GM23338 (cell line): ENCODE measurements at regions not wholly inside any gene's neighbourhood (a gene's known extent, or its start where the extent isn't known, plus 50 kb on each side); places are given as distances from the start of the nearest gene placed in this dataset.

Source experiments
- ATAC-seq: fragments of 200-7000 bp; cut with Tn5 transposase; 3 replicates; pipeline ENCODE4 v1.9.1; 2020
- DNase-seq: peaks from one replicate; pipeline ENCODE4 v3.0.0-alpha.2; 2015; ENCODE audit warnings: low spot score
- H2AFZ ChIP-seq: fragments of 200-600 bp; sonication (generic); 2 replicates; pipeline ENCODE4 v1.8.0; 2016; ENCODE audit warnings: antibody characterized with exemption, mild to moderate bottlenecking, moderate library complexity
- H3F3A ChIP-seq: fragments of 200-600 bp; sonication (generic); replicated peaks from 2 replicates; pipeline ENCODE4 v1.8.0; 2017; ENCODE audit warnings: antibody characterized with exemption, mixed run types, low read depth
- H3K27ac ChIP-seq: fragments of 200-600 bp; sonication (generic); 2 replicates; pipeline ENCODE4 v1.6.1; 2016; ENCODE audit warnings: low read depth
- H3K27me3 ChIP-seq: fragments of 200-600 bp; sonication (generic); 2 replicates; pipeline ENCODE4 v1.8.0; 2016; ENCODE audit warnings: mild to moderate bottlenecking, mixed run types, moderate library complexity; ENCODE audit not compliant: insufficient read depth
- H3K36me3 ChIP-seq: fragments of 200-600 bp; sonication (generic); 2 replicates; pipeline ENCODE4 v1.8.0; 2016; ENCODE audit warnings: mild to moderate bottlenecking; ENCODE audit not compliant: insufficient read depth
- H3K4me1 ChIP-seq: fragments of 200-600 bp; sonication (generic); 2 replicates; pipeline ENCODE4 v1.8.0; 2016; ENCODE audit warnings: mild to moderate bottlenecking, moderate library complexity; ENCODE audit not compliant: insufficient read depth
- H3K4me2 ChIP-seq: fragments of 200-600 bp; sonication (generic); 2 replicates; pipeline ENCODE4 v1.7.1; 2017; ENCODE audit warnings: mixed run types
- H3K4me3 ChIP-seq: fragments of 200-600 bp; sonication (generic); 2 replicates; pipeline ENCODE4 v1.6.1; 2016; ENCODE audit warnings: mixed run types
- H3K79me2 ChIP-seq: fragments of 200-600 bp; sonication (generic); replicated peaks from 2 replicates; pipeline ENCODE4 v1.8.0; 2017; ENCODE audit warnings: mild to moderate bottlenecking; ENCODE audit not compliant: insufficient read depth
- H3K9me2 ChIP-seq: fragments of 200-600 bp; sonication (generic); 2 replicates; pipeline ENCODE4 v1.8.0; 2017; ENCODE audit not compliant: insufficient read depth
- H4K20me1 ChIP-seq: fragments of 200-600 bp; sonication (generic); replicated peaks from 2 replicates; pipeline ENCODE4 v1.8.0; 2017; ENCODE audit warnings: mild to moderate bottlenecking; ENCODE audit not compliant: insufficient read depth
- H3K27ac Mint-ChIP-seq: 2 replicates; pipeline ENCODE4 v1.8.0; 2020; ENCODE audit warnings: inconsistent platforms, mild to moderate bottlenecking, moderate library complexity, mixed read lengths
- H3K27me3 Mint-ChIP-seq: 3 replicates; pipeline ENCODE4 v1.8.0; 2022; ENCODE audit warnings: low read depth, mild to moderate bottlenecking, moderate library complexity, mixed read lengths, inconsistent platforms; ENCODE audit not compliant: insufficient read depth, poor library complexity
- H3K36me3 Mint-ChIP-seq: 3 replicates; pipeline ENCODE4 v1.8.0; 2021; ENCODE audit warnings: low read depth, mild to moderate bottlenecking, inconsistent platforms, moderate library complexity, mixed read lengths
- H3K4me1 Mint-ChIP-seq: 3 replicates; pipeline ENCODE4 v1.8.0; 2020; ENCODE audit warnings: mild to moderate bottlenecking, inconsistent platforms, mixed read lengths
- H3K4me3 Mint-ChIP-seq: 3 replicates; pipeline ENCODE4 v1.8.0; 2021; ENCODE audit warnings: moderate library complexity, mild to moderate bottlenecking, inconsistent platforms, mixed read lengths
- H3K9me3 Mint-ChIP-seq: 3 replicates; pipeline ENCODE4 v1.8.0; 2020; ENCODE audit warnings: moderate library complexity, mild to moderate bottlenecking, inconsistent platforms, mixed read lengths
- CREB1 ChIP-seq: fragments of 250-450 bp; sonication (Bioruptor Pico); IDR thresholded peaks from 2 replicates; pipeline ENCODE4 v1.5.0; 2020; ENCODE audit warnings: low read depth, mild to moderate bottlenecking, moderate library complexity
- EZH2 ChIP-seq: fragments of 200-600 bp; sonication (generic); IDR thresholded peaks from one replicate; pipeline ENCODE4 v1.8.0; 2017; ENCODE audit warnings: antibody characterized with exemption, mild to moderate bottlenecking, low read depth; ENCODE audit not compliant: unreplicated experiment
- EZH2phosphoT487 ChIP-seq: fragments of 200-600 bp; sonication (generic); IDR thresholded peaks from one replicate; pipeline ENCODE4 v1.8.1; 2018; ENCODE audit warnings: antibody characterized with exemption; ENCODE audit not compliant: unreplicated experiment
- JUNB ChIP-seq: IDR thresholded peaks from one replicate; pipeline ENCODE4 v1.6.1; 2016; ENCODE audit warnings: antibody characterized with exemption; ENCODE audit not compliant: unreplicated experiment
- NANOG ChIP-seq: IDR thresholded peaks from 2 replicates; pipeline ENCODE4 v1.6.1; 2016; ENCODE audit warnings: antibody characterized with exemption, borderline replicate concordance
- POLR2AphosphoS5 ChIP-seq: IDR thresholded peaks from 2 replicates; pipeline ENCODE4 v1.6.1; 2016; ENCODE audit warnings: antibody characterized with exemption, low read depth
- STAT1 ChIP-seq: IDR thresholded peaks from one replicate; pipeline ENCODE4 v1.6.1; 2016; ENCODE audit warnings: antibody characterized with exemption; ENCODE audit not compliant: unreplicated experiment
- ZNF114 ChIP-seq: fragments of 250-450 bp; sonication (Bioruptor Pico); IDR thresholded peaks from 2 replicates; pipeline ENCODE4 v1.5.0; 2020; ENCODE audit warnings: mild to moderate bottlenecking, moderate library complexity
- ZNF331 ChIP-seq: fragments of 250-450 bp; sonication (Bioruptor Pico); IDR thresholded peaks from 2 replicates; pipeline ENCODE4 v1.5.0; 2020; ENCODE audit warnings: low read depth, mild to moderate bottlenecking, moderate library complexity
- TF ChIP-seq, protein P1 (sequence below): IDR thresholded peaks from one replicate; pipeline ENCODE4 v1.6.1; 2018; ENCODE audit warnings: antibody characterized with exemption; ENCODE audit not compliant: unreplicated experiment
- TF ChIP-seq, protein P2 (sequence below): IDR thresholded peaks from 2 replicates; pipeline ENCODE4 v1.6.1; 2016; ENCODE audit warnings: antibody characterized with exemption
- TF ChIP-seq, protein P3 (sequence below): fragments of 250-450 bp; sonication (Bioruptor Pico); IDR thresholded peaks from 2 replicates; pipeline ENCODE4 v1.5.0; 2020; ENCODE audit warnings: mild to moderate bottlenecking, moderate library complexity
- TF ChIP-seq, protein P4 (sequence below), 2 experiments: fragments of 200-600 bp in 1 of 2; sonication (generic) in 1 of 2; conservative IDR thresholded peaks; 2 replicates each; pipeline versions ENCODE4 v1.5.1 to v1.6.1; 2016 to 2017; ENCODE audit warnings: antibody characterized with exemption in 2 of 2, low read depth in 2 of 2, mild to moderate bottlenecking in 2 of 2, moderate library complexity in 1 of 2

DNA sequence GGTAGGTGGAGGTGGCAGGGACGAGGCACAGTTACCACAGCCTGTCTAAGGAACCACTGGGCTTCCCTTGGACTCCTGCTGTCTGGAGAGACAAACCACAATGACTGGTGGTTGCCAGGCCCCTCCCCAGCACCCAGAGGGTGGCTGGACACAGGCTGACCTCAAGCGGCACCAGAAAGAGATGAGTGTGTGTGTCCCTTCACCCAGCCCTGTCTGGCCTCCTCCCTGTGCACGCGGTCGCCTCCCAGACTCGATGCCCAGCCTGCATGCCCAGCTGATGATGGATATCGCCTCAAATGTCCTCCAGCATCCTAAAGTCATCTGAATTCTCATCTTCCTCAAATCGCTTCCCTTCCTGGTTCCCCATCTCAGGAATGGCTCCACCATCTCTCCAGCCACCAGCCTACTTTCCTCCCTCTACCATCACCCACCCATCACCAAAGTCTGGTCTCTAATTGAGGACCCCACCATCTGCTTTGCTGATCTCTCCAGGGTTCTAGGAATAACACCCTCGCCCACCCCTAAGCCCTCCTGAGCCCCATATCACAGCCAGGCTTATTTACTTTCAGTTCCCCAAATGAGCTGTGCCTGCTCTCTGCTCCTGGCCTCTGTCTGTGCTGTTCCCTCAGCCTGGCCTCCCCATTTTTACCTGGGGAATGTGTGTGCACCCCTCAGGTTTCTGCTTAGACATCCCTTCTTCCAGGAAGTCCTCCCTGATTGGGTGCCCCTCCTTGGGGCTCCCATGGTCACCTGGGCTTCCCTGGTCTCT, 52.5 kb upstream of the GGTA1 start:
- Histone ChIP-seq H3F3A (no peaks in the 10 kb centered on the region), H4K20me1 (no peaks in the 10 kb centered on the region), H3K4me3 (no peak overlapping the region), H3K79me2 (no peaks in the 10 kb centered on the region), H3K9me2 (no peaks in the 10 kb centered on the region), H3K36me3 (no peaks in the 10 kb centered on the region), H2AFZ (no peak overlapping the region), H3K4me2 (no peak overlapping the region), H3K4me1 (no peaks in the 10 kb centered on the region), H3K27ac (no peak overlapping the region), H3K27me3 (peaks cover 14% of the 10 kb centered on the region; the same call in 1 of the 2 replicates)
- DNase-seq (no peak), ATAC-seq (no peak)
- no peak overlapping the region for H3K27ac Mint-ChIP-seq
- TF ChIP-seq EZH2phosphoT487 (no peak), ZNF114 (CRISPR knock-in tag) (no peak), STAT1 (no peak), CREB1 (CRISPR knock-in tag) (no peak), NANOG (no peak), JUNB (no peak), POLR2AphosphoS5 (no peak), EZH2 (no peak), ZNF331 (no peak)
- TF ChIP-seq, protein P1, sequence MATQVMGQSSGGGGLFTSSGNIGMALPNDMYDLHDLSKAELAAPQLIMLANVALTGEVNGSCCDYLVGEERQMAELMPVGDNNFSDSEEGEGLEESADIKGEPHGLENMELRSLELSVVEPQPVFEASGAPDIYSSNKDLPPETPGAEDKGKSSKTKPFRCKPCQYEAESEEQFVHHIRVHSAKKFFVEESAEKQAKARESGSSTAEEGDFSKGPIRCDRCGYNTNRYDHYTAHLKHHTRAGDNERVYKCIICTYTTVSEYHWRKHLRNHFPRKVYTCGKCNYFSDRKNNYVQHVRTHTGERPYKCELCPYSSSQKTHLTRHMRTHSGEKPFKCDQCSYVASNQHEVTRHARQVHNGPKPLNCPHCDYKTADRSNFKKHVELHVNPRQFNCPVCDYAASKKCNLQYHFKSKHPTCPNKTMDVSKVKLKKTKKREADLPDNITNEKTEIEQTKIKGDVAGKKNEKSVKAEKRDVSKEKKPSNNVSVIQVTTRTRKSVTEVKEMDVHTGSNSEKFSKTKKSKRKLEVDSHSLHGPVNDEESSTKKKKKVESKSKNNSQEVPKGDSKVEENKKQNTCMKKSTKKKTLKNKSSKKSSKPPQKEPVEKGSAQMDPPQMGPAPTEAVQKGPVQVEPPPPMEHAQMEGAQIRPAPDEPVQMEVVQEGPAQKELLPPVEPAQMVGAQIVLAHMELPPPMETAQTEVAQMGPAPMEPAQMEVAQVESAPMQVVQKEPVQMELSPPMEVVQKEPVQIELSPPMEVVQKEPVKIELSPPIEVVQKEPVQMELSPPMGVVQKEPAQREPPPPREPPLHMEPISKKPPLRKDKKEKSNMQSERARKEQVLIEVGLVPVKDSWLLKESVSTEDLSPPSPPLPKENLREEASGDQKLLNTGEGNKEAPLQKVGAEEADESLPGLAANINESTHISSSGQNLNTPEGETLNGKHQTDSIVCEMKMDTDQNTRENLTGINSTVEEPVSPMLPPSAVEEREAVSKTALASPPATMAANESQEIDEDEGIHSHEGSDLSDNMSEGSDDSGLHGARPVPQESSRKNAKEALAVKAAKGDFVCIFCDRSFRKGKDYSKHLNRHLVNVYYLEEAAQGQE, result no peak
- TF ChIP-seq, protein P2, sequence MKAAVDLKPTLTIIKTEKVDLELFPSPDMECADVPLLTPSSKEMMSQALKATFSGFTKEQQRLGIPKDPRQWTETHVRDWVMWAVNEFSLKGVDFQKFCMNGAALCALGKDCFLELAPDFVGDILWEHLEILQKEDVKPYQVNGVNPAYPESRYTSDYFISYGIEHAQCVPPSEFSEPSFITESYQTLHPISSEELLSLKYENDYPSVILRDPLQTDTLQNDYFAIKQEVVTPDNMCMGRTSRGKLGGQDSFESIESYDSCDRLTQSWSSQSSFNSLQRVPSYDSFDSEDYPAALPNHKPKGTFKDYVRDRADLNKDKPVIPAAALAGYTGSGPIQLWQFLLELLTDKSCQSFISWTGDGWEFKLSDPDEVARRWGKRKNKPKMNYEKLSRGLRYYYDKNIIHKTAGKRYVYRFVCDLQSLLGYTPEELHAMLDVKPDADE, result no peak
- TF ChIP-seq, protein P3, sequence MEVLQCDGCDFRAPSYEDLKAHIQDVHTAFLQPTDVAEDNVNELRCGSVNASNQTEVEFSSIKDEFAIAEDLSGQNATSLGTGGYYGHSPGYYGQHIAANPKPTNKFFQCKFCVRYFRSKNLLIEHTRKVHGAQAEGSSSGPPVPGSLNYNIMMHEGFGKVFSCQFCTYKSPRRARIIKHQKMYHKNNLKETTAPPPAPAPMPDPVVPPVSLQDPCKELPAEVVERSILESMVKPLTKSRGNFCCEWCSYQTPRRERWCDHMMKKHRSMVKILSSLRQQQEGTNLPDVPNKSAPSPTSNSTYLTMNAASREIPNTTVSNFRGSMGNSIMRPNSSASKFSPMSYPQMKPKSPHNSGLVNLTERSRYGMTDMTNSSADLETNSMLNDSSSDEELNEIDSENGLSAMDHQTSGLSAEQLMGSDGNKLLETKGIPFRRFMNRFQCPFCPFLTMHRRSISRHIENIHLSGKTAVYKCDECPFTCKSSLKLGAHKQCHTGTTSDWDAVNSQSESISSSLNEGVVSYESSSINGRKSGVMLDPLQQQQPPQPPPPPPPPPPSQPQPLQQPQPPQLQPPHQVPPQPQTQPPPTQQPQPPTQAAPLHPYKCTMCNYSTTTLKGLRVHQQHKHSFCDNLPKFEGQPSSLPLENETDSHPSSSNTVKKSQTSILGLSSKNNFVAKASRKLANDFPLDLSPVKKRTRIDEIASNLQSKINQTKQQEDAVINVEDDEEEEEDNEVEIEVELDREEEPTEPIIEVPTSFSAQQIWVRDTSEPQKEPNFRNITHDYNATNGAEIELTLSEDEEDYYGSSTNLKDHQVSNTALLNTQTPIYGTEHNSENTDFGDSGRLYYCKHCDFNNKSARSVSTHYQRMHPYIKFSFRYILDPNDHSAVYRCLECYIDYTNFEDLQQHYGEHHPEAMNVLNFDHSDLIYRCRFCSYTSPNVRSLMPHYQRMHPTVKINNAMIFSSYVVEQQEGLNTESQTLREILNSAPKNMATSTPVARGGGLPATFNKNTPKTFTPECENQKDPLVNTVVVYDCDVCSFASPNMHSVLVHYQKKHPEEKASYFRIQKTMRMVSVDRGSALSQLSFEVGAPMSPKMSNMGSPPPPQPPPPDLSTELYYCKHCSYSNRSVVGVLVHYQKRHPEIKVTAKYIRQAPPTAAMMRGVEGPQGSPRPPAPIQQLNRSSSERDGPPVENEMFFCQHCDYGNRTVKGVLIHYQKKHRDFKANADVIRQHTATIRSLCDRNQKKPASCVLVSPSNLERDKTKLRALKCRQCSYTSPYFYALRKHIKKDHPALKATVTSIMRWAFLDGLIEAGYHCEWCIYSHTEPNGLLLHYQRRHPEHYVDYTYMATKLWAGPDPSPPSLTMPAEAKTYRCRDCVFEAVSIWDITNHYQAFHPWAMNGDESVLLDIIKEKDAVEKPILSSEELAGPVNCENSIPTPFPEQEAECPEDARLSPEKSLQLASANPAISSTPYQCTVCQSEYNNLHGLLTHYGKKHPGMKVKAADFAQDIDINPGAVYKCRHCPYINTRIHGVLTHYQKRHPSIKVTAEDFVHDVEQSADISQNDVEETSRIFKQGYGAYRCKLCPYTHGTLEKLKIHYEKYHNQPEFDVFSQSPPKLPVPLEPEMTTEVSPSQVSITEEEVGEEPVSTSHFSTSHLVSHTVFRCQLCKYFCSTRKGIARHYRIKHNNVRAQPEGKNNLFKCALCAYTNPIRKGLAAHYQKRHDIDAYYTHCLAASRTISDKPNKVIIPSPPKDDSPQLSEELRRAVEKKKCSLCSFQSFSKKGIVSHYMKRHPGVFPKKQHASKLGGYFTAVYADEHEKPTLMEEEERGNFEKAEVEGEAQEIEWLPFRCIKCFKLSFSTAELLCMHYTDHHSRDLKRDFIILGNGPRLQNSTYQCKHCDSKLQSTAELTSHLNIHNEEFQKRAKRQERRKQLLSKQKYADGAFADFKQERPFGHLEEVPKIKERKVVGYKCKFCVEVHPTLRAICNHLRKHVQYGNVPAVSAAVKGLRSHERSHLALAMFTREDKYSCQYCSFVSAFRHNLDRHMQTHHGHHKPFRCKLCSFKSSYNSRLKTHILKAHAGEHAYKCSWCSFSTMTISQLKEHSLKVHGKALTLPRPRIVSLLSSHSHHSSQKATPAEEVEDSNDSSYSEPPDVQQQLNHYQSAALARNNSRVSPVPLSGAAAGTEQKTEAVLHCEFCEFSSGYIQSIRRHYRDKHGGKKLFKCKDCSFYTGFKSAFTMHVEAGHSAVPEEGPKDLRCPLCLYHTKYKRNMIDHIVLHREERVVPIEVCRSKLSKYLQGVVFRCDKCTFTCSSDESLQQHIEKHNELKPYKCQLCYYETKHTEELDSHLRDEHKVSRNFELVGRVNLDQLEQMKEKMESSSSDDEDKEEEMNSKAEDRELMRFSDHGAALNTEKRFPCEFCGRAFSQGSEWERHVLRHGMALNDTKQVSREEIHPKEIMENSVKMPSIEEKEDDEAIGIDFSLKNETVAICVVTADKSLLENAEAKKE (CRISPR knock-in tag), result no peak
- TF ChIP-seq, protein P4, sequence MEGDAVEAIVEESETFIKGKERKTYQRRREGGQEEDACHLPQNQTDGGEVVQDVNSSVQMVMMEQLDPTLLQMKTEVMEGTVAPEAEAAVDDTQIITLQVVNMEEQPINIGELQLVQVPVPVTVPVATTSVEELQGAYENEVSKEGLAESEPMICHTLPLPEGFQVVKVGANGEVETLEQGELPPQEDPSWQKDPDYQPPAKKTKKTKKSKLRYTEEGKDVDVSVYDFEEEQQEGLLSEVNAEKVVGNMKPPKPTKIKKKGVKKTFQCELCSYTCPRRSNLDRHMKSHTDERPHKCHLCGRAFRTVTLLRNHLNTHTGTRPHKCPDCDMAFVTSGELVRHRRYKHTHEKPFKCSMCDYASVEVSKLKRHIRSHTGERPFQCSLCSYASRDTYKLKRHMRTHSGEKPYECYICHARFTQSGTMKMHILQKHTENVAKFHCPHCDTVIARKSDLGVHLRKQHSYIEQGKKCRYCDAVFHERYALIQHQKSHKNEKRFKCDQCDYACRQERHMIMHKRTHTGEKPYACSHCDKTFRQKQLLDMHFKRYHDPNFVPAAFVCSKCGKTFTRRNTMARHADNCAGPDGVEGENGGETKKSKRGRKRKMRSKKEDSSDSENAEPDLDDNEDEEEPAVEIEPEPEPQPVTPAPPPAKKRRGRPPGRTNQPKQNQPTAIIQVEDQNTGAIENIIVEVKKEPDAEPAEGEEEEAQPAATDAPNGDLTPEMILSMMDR (conservative IDR thresholded peaks at IDR 0.05; ENCODE audit: low read depth in 2 of 2), result no peak
- H3K4me1 Mint-ChIP-seq, result peaks cover 6% of the 10 kb centered on the region; the same call in 2 of the 3 replicates
- no peak overlapping the region for H3K4me3 Mint-ChIP-seq
- H3K9me3 Mint-ChIP-seq, result no peaks in the 10 kb centered on the region; the same call in 2 of the 3 replicates
- no peaks in the 10 kb centered on the region for H3K36me3 Mint-ChIP-seq
- H3K27me3 Mint-ChIP-seq, result peaks cover 22% of the 10 kb centered on the region
